ENCODE measurements at regions not wholly inside any gene's neighbourhood (a gene's known extent, or its start where the extent isn't known, plus 50 kb on each side); places are given as distances from the start of the nearest gene placed in this dataset.

DNA sequence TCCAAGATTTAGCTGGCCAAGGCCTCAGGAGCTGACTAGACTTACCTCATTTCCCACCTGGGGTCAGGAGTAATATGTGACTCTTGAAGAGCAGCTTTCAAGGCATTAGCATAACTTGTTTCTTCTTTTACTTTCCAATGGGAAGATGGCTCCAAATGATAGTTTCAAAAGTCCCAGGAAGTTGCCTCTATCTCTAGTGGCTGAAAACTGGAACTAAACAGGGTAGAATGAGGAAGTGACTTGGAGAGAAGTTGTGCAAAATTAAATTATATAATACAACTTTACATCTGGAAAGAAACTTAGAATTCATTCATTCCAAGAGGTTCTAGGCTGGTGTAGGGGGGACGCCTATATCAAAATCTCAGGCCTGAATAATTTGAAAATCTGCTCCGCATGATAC lies 250.1 kb upstream of the FMN2 start:
- TF ChIP-seq, protein P1, sequence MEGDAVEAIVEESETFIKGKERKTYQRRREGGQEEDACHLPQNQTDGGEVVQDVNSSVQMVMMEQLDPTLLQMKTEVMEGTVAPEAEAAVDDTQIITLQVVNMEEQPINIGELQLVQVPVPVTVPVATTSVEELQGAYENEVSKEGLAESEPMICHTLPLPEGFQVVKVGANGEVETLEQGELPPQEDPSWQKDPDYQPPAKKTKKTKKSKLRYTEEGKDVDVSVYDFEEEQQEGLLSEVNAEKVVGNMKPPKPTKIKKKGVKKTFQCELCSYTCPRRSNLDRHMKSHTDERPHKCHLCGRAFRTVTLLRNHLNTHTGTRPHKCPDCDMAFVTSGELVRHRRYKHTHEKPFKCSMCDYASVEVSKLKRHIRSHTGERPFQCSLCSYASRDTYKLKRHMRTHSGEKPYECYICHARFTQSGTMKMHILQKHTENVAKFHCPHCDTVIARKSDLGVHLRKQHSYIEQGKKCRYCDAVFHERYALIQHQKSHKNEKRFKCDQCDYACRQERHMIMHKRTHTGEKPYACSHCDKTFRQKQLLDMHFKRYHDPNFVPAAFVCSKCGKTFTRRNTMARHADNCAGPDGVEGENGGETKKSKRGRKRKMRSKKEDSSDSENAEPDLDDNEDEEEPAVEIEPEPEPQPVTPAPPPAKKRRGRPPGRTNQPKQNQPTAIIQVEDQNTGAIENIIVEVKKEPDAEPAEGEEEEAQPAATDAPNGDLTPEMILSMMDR (IDR thresholded peaks at IDR 0.05): no peak
- TF ChIP-seq POLR2A (IDR thresholded peaks at IDR 0.05): no peak

Data from esophagus squamous epithelium (tissue), 4 donors.